GM19438 (cell line): ENCODE measurements at regions not wholly inside any gene's neighbourhood (a gene's known extent, or its start where the extent isn't known, plus 50 kb on each side); places are given as distances from the start of the nearest gene placed in this dataset.

Experiments used
- ATAC-seq: cut with Tn5 transposase; IDR thresholded peaks from one replicate; pipeline ENCODE4 v1.9.1; 2021; ENCODE audit warnings: low read depth; ENCODE audit not compliant: unreplicated experiment

DNA sequence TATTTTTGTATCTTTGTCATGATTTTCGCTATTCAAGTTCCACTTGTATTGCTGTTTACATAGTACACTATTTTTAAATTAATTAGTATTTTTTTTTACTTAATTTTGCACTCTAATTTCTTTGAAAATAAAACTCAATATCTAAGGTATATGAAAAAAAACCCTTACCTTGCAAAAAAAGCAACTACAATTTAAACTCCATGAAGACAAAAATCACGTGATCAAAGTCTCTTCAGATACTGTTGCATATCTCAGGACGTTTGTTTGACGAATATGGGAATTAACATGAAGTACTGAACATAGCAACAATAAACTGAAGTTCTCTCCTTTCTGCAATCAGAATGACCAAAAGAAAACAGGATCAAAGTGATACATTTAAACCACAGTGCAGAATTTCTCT is 968.4 kb upstream of the SEL1L start:
- ATAC-seq: no peak

DNA sequence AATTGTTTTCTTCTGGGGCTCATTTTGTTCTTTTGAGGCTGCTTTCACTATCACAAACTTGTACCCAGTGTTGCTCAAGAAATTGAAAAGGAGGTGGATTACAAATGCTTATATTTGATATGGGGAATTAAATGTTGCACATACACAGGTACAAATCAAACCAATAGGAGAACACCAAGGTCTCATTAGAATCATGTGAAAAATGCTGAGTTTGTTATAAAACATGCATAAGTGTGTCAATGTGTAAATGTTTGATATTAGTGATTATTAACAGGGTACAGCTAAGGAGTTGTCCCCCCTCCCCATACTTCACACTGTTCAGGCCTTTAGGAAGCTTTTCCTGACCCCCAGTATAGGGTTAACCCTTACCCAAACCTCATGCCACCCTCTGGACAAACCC is 971.2 kb upstream of the SEL1L start:
- no peak for ATAC-seq

DNA sequence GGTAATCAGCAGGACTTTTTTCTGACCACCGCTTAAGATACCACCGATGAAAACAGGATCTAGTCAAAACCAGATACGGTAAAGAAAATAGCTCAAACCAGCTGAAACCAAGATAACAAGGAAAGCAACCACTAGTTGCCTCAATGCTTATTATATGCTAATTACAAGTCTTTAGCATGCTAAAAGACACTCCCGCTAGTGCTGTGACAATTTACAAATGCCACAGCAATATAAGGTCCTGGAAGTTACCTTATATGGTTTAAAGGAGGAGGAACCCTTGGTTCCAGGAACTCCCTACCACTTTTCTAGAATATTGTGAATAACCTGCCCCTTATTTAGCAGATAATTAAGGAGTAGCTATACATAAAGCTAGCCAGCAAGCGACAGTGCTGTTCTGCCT is 976.4 kb upstream of the SEL1L start:
- no peak for ATAC-seq

DNA sequence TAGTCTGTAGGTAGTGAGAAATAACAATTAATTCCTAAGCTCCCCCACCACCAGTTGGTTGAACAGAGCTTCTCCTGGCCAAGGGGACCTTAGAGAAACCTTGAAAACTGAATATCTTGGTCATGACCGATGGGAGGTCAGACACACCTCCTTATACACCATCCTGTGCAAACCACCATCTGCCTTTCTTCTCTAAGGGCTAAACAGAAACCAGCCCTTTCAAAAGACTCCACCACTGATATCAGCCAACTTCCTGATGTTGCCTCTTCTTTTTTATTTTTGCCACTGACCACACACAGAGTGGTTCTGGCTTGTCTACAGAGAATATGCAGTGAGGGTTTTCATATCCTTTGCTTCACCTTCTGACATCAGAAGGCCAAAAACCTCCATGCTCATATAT is 977.7 kb upstream of the SEL1L start:
- no peak for ATAC-seq

DNA sequence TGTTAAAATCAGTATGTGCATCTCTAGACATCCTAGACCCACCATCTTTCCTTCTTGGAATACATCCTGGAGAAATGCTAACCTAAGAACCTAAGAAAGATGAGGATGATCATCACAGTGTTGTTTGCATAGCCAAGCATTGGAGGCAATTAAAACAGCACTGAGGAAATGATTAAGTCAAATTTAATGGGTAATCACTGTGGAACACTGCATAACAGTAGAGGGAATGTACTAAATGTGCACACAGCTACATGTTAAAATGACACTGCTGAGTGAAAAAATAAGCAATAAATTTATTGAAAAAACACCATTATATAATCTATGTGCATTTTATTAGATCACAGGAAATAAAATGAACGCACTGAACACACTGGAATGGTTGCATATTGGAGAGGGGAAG is 987.1 kb upstream of the SEL1L start:
- ATAC-seq: no peak

DNA sequence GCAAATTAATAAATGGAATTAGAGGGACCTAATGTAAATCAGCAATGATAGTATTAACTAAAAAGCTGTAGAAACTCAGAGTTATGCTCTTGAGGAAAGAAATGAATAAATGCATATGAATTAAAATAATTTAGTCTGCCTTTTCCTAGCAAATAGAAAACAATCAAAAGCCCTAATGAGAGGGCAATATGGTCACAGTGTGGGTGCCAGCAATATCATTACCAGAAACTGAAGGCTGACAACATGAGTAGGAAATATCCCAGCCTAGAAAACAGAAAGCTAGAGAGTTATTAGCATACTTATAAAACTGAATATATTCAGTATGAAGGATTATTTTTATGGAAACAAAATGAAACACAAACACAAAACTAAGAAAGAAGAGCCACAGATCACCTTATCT is 987.5 kb upstream of the SEL1L start:
- no peak for ATAC-seq

DNA sequence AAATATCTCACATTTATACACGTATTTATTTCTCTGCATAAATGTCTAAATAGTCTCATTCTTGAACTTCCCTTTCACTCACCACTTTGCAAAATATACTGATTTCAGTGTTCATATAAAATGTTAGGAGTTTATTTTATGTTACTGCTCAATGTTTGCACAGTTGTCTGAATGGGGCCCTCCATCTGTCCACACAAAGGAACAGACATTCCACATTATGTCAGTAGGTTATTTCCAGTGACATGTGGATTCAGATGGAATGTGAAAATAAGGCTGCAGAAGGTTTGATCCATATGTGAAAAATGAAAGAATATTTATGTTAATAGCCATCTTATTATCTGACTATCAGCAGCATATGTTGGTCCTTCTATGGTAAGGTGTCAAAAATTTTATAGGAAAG is 994.4 kb upstream of the SEL1L start:
- ATAC-seq: no peak

DNA sequence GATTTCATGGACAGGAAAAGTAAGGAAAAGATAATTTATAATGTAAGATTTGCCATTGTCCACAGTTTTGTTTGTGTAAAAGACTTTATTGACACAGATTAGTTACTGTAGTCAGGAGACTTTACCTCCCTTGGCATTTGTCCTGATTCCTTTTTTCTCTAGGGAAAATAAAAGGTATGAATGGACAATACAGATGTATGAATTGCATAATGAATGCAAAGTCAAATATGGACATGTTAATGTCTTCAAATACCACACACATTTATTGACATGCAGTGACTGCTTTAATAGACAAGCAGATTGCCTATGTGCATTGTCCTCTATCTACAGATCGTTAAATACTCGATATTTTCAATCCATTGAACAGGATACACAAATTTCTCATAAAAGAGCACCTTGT is 999.7 kb upstream of the SEL1L start:
- no peak for ATAC-seq

DNA sequence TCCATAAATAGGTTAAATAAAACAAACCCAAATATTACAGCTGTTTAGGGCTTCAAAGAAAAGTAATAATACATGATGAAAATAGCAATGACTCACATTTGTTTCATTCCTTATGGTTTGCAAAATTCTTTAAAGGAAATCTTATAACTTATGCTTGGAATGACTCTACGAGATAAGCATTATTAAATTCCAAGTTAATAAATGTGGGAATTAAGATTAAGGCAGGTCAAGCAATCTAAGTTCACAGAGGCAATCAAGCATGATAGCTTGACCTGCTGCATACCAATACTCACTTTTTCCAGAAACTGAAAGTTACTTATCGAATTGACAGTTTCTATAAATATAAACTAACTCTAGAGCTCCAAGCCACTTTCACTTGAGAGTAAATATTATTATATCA is 1002.9 kb upstream of the SEL1L start:
- no peak for ATAC-seq

DNA sequence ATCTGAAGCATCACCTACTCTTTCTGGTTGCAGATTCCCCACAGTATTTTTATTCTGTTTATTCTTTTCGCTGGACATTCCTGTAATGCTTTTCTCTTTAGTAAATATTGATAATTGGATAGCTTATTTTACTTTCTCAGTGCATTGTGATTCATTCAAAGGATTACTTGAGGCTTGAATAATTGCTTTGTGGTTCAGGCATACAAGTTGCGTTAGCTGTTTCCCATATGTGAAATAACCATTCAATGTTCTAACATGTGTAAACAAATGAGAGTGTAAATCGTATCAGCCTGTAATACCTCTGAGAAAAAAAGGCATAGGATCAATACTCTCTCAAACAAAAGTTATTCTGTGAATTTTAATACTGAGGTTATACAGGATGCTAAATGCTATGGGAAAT is 1004.2 kb upstream of the SEL1L start:
- ATAC-seq: no peak

DNA sequence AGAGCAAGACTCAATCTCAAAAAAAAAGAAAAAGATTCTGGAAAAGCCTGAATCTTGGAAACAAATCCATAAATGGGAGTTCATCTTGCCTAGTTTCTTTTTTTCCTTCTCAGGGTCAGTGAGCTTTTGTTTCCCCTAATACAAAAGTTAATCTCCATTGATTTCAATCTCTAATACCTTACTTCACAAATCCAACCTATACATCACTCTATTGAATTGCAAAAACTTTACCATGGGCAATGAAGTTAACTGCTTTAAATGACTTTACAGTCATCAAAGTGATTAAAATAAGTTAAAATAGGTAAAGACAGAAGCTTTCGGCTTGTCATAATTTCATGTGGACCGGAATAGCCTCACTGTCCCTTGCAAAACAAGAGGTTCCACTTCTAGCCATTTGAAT is 1012.7 kb upstream of the SEL1L start:
- no peak for ATAC-seq

DNA sequence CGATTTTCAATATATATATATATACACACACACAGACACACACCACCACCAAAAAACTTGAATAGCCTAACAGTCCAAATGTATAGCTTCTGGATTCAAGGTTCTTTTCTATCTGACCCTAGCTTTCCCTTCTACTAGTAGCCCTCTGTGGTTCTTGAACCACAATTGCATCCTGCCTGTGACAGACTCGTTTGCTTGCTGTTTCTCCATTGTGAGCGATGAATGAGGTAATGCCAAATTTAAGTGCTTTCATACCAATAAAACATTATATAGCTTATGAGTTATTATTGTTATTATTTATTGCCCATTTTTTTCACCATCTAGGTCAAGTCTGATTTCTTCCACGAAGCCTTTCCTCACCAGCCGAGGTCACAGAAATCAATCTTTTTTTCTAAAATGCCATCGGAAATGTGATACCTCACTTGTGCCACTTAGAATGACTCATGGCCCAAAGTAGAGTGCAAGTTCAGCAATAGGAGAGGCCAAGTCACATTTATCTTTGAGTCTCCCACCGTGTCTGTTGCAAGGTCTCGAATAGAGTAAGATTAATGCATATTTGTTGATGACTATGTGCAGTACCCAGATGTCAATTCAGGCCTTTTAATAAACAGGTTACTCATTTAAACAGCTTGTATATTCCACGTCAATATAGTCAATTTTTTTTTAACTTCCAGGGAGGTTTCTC is 1015.8 kb upstream of the SEL1L start:
- ATAC-seq: no peak

DNA sequence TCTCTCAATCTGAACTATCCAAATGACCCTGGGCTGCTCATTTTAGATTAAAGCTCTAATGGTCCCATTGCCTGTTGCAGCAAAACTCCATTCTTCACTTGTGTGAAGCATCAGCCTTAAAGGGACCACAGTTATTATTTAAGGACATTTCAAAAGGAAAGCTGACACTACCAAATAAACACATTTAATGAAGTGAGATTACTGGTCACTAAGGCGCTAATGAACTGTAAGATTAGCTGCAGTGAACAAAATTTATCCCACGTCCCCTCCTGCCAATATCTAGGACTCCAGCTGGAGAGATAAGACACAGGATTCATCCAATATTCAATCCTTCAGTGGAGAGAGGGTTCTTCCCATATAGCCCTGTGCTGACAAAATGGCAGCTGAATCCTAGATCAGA is 1029.2 kb upstream of the SEL1L start:
- ATAC-seq: no peak

DNA sequence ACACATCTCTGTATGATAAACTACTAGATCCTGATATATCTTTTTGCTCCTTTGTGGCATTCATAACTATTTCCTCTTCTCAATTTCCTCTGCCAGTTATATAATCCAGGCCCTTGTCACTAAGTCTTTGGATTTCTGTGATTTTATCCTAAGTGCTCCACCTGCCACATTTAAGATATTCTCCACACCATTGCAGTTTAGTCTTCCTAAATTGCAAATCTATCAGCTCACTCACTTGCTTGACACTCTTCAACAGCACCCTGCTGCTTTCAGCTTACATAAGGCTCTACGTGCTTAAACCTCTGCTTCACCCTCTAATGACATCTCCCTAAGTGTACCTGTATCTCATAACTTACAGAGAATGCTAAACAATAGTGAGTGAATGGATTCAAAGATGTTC is 1032.2 kb upstream of the SEL1L start:
- no peak for ATAC-seq

DNA sequence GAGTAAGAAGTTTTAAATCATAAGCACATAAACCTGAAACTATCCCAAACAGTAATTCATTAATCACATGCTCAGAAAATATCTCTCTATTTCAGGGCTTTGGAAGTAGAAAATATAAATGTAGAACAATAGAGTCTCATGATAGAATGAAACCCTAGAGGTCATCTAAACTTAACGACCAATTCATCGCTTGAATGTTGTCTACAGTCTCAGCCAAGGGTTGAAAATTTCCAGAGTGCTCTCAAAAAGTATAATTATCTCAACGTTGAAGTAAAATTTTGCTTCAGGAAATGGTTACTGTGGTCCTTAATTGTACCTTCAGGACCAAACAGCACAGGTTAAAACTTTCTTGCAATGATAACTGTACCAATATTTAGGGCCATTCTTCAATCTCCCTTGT is 1053.6 kb upstream of the SEL1L start:
- ATAC-seq: no peak

DNA sequence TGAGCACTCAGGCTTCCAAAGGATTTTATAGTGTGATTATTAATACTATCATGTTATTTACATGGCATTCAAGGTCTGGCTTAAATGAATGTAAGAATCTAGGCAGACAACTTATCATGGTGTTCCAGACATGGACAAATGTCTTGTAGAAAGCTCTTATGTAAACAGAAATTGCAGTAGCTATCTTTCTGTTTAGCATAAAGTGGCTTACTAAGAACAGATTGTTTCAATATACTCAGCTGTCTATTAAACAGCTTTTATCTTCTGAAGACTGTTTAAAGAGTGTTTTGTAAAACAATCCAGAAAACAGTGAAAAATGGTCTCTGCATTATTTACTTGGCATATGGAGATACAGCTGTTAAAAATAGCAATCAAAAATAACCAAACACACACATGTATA is 1061.8 kb upstream of the SEL1L start:
- ATAC-seq: no peak

DNA sequence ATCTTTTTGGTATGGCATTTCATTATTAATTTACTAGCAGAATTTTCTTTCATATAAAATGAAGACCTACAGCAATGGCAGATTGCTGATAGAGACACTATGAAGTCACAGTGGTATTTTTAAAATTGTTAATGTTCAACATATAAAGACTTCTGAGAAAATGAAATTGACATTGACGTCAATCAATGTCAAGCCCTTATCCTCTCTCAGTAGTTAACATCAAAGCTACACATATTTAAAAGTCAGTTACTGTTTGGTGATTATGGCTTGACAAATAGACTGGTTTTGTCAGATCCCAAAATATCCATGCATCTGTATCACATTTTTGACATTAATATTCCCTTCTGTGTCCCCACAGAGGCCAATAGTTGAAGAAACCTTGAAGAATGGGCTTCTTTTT is 1069.1 kb upstream of the SEL1L start:
- ATAC-seq: no peak

DNA sequence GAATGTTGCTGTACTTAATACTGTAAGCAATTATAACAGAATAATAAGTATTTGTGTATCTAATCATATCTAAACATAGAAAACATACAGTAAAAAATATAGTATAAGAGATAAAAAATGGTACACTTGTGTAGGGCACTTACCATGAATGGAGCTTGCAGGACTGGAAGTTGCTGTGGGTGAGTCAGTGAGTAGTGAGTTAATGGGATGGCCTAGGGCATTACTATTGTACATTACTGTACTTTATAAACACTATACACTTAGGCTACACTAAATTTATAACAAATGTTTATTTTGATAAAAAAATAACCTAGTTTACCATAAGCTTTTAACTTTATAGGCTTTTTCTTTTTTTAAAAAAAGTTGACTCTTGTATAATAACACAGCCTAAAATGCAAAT is 1071.2 kb upstream of the SEL1L start:
- no peak for ATAC-seq

DNA sequence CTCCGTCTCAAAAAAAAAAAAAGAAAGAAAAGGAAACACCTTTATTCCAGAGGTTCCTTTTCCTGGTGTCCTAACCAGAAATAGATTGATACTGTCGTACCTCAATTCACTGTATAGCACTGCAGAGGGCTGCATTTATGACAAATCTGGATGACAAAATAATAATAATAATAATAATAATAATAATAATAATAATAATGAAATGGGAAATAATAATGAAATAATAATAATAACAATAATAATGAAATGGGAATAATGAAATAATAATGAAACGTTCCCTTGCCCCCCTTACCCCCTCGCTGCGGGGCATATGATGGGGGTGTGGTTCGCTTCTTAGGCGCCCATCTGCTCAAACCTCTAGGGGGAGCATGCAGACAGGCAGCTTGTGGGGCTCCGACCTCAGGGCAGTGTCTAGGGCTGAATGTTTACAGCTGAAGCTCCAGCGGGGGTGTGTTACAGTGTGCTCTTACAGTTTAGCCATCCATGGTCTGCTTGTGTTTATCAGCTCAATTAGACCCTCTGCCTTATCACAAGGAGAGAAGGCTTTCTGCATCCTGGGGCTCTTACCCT is 1088.3 kb upstream of the SEL1L start:
- no peak for ATAC-seq

DNA sequence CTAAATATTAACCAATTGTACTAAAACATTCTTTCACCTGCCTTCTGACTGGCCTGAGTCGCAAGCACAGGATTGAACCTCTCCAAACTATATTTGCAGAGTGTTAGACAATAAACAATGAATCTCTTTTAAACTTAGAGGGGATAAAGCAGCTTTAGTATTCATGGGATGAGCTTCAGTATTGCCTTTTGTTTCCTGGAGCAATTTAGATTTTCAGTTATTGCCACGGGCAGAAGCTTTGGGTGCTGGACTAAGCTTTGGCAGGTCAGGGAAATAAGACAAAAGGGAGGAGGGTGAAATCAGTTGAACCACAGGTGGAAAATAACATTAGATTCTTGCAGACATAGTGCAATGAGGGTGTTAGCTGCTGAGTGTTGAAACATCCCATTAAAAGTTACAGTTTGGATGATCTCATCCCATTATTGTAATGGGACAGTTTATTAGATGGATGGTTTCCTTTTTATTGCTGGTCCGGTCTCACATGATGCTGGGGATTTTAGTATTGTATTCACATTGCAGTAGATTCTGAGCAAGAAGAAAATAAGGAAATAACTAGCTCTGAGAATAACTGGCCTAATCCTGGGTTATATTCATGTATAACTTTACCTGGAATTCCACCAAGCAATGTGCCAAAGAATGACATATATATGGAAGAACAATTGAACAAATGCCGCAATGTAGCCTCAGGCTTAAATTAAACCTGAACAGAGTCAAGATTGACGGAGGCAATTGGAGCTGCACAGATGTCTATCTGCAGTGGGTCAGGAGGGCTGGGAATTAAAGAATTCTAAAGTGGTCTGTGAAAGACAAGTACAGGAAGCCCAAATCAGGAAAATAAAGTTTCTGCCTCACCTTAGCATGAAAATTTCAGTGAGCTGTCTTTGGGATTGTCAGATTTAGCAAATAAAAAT is 1092.8 kb upstream of the SEL1L start:
- no peak for ATAC-seq

DNA sequence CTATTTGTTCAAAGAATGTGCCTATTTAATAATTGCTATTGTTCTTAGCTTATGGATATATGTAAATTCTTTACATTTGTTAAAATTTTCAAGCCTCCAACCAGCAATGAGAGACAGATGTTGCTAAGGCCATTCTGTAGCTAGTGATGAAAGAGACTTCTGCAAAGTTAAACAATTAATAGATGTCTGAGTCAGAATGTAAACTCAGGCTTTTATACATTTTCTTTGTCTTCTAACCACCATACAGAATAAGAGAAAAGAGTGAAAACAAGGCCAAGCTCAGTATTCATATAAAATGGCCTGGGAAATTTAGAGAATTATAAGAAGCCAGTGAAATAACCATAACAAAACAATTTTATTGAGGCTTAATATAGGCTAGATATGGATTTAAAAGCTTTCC is 1102.3 kb upstream of the SEL1L start:
- no peak for ATAC-seq

DNA sequence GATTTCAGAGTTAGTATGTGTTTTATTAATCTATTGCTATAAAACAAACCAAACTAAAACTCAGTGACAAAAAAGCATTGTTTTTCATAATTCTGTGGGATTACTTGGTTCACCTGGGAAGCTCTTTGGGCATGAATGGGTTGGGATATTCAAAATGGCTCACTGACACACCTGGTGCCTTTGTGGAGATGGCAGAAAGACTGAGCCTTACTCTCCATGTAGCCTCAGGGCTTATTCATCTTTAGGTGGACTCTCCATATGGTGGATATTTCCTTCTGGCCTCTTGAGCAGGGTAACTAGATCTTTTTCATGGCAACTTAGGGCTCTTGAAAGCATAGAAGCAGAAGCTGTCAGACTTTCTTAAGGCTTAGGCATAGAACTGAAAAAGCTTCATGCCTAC is 1102.8 kb upstream of the SEL1L start:
- no peak for ATAC-seq
